ENCODE measurements at regions not wholly inside any gene's neighbourhood (a gene's known extent, or its start where the extent isn't known, plus 50 kb on each side); places are given as distances from the start of the nearest gene placed in this dataset.
"Not testable (repeated sequence)": the region's sequence is repeated elsewhere in the genome, so short reads cannot be mapped to it uniquely, and the experiment has no call there.

GRCh38 chr3:103862415-103862814 is 1427.6 kb downstream of the ZPLD1 start:
- Mint-ChIP-seq H3K27ac (no peak overlapping the region), H3K4me3 (no peak overlapping the region), H3K4me1 (ENCODE audit: low read depth) (no peaks in the 10 kb centered on the region), H3K9me3 (no peaks in the 10 kb centered on the region), H3K36me3 (ENCODE audit: low read depth) (no peaks in the 10 kb centered on the region), H3K27me3 (ENCODE audit: insufficient read depth) (no peaks in the 10 kb centered on the region)
- intact Hi-C loops (cut with micrococcal nuclease), result no loop called here
- DNase-seq (ENCODE audit: low spot score), result no peak

- intact Hi-C loops (cut with micrococcal nuclease), result no loop called here
- H3K4me3 Mint-ChIP-seq, result no peak overlapping the region
- no peaks in the 10 kb centered on the region for H3K27me3 Mint-ChIP-seq (ENCODE audit: insufficient read depth)
- no peaks in the 10 kb centered on the region for H3K36me3 Mint-ChIP-seq (ENCODE audit: low read depth)
- H3K4me1 Mint-ChIP-seq (ENCODE audit: low read depth), result no peaks in the 10 kb centered on the region
- no peak overlapping the region for H3K27ac Mint-ChIP-seq
- H3K9me3 Mint-ChIP-seq, result no peaks in the 10 kb centered on the region
- DNase-seq (ENCODE audit: low spot score), result no peak
Measured at GRCh38 chr3:103863381-103863780, 1428.6 kb downstream of the ZPLD1 start.

- Mint-ChIP-seq H3K4me3 (no peak overlapping the region), H3K9me3 (no peaks in the 10 kb centered on the region), H3K27me3 (ENCODE audit: insufficient read depth) (no peaks in the 10 kb centered on the region), H3K27ac (no peak overlapping the region), H3K36me3 (ENCODE audit: low read depth) (no peaks in the 10 kb centered on the region), H3K4me1 (ENCODE audit: low read depth) (no peaks in the 10 kb centered on the region)
- intact Hi-C loops (cut with micrococcal nuclease), result no loop called here
- DNase-seq (ENCODE audit: low spot score), result no peak
Measured at GRCh38 chr3:103866113-103866512, 1431.3 kb downstream of the ZPLD1 start.

DNA sequence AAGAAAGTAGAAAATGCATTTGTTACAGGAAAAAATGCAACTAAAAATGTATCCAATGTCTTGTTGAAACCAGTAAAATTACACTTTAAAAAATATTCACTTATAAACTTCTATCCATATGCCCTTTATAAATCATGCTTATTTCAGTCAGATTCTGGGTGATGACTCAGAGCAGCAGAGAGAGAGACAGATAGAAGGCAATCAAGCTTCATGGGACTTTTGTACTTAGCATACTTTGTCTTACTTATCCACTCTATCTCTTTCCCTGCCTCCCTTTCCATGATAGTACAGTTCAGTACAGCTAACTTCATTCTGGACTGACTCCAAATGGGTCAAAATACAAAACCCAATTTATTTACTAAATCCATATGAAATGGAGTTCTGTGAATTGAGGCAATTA is 1438.2 kb downstream of the ZPLD1 start:
- H3K4me1 Mint-ChIP-seq (ENCODE audit: low read depth), result no peaks in the 10 kb centered on the region
- intact Hi-C loops (cut with micrococcal nuclease), result no loop called here
- no peaks in the 10 kb centered on the region for H3K9me3 Mint-ChIP-seq
- H3K4me3 Mint-ChIP-seq, result no peak overlapping the region
- DNase-seq (ENCODE audit: low spot score), result no peak
- no peak overlapping the region for H3K27ac Mint-ChIP-seq
- no peaks in the 10 kb centered on the region for H3K27me3 Mint-ChIP-seq (ENCODE audit: insufficient read depth)
- no peaks in the 10 kb centered on the region for H3K36me3 Mint-ChIP-seq (ENCODE audit: low read depth)

DNA sequence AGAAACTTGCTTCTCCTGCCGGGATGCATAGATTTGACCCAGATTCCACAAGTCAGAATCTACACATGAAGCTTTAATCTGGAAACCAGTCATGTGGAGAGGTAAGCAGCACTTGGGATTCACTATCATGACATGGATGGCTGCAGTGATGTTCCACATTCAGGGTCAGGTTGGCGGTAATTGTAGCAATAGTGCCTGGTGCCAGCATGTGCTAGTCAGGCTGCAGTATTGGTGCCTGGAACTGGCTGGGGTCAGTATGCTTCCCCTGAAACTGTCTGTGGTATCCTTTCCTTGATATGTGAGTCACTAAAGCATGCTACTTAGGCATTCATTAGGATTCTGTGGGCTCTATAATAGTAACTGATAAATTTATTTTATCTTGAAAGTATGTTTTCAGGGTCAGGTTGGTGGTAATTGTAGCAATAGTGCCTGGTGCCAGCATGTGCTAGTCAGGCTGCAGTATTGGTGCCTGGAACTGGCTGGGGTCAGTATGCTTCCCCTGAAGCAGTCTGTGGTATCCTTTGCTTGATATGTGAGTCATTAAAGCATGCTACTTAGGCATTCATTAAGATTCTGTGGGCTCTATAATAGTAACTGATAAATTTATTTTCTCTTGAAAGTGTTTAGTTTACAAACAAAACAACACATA is 1439.2 kb downstream of the ZPLD1 start:
- no peaks in the 10 kb centered on the region for H3K4me1 Mint-ChIP-seq (ENCODE audit: low read depth)
- H3K27ac Mint-ChIP-seq, result no peak overlapping the region
- H3K27me3 Mint-ChIP-seq (ENCODE audit: insufficient read depth), result no peaks in the 10 kb centered on the region

DNA sequence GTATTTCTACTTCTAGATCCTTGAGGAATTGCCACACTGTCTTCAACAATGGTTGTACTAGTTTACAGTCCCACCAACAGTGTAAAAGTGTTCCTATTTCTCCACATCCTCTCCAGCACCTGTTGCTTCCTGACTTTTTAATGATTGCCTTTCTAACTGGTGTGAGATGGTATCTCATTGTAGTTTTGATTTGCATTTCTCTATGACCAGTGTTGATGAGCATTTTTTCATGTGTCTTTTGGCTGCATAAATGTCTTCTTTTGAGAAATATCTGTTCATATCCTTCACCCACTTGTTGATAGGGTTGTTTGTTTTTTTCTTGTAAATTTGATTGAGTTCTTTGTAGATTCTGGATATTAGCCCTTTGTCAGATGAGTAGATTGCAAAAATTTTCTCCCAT is 1447.0 kb downstream of the ZPLD1 start:
- H3K36me3 Mint-ChIP-seq (ENCODE audit: low read depth); H3K27ac Mint-ChIP-seq; H3K4me3 Mint-ChIP-seq; intact Hi-C loops (cut with micrococcal nuclease); H3K9me3 Mint-ChIP-seq; DNase-seq (ENCODE audit: low spot score); H3K4me1 Mint-ChIP-seq (ENCODE audit: low read depth); H3K27me3 Mint-ChIP-seq (ENCODE audit: insufficient read depth): not testable (repeated sequence)

More for the DNA sequence above, 1439.2 kb downstream of the ZPLD1 start:
- H3K4me3 Mint-ChIP-seq, result no peak overlapping the region
- intact Hi-C loops (cut with micrococcal nuclease), result no loop called here
- H3K9me3 Mint-ChIP-seq, result no peaks in the 10 kb centered on the region
- no peak for DNase-seq (ENCODE audit: low spot score)
- no peaks in the 10 kb centered on the region for H3K36me3 Mint-ChIP-seq (ENCODE audit: low read depth)

GRCh38 chr3:103889675-103890074 is 1454.9 kb downstream of the ZPLD1 start:
- H3K4me1 Mint-ChIP-seq (ENCODE audit: low read depth), result no peaks in the 10 kb centered on the region
- no peak overlapping the region for H3K27ac Mint-ChIP-seq
- H3K4me3 Mint-ChIP-seq, result no peak overlapping the region
- no peaks in the 10 kb centered on the region for H3K36me3 Mint-ChIP-seq (ENCODE audit: low read depth)
- no peaks in the 10 kb centered on the region for H3K9me3 Mint-ChIP-seq
- intact Hi-C loops (cut with micrococcal nuclease), result no loop called here
- no peak for DNase-seq (ENCODE audit: low spot score)
- no peaks in the 10 kb centered on the region for H3K27me3 Mint-ChIP-seq (ENCODE audit: insufficient read depth)

- Mint-ChIP-seq H3K36me3 (ENCODE audit: low read depth) (no peaks in the 10 kb centered on the region), H3K9me3 (no peaks in the 10 kb centered on the region), H3K27me3 (ENCODE audit: insufficient read depth) (no peaks in the 10 kb centered on the region), H3K27ac (no peak overlapping the region), H3K4me3 (no peak overlapping the region), H3K4me1 (ENCODE audit: low read depth) (no peaks in the 10 kb centered on the region)
- no peak for DNase-seq (ENCODE audit: low spot score)
- intact Hi-C loops (cut with micrococcal nuclease), result no loop called here
Measured at GRCh38 chr3:103894162-103894822, 1459.5 kb downstream of the ZPLD1 start.

GRCh38 chr3:103899328-103899727 is 1464.5 kb downstream of the ZPLD1 start:
- Mint-ChIP-seq H3K27me3 (ENCODE audit: insufficient read depth) (no peaks in the 10 kb centered on the region), H3K9me3 (no peaks in the 10 kb centered on the region), H3K4me1 (ENCODE audit: low read depth) (no peaks in the 10 kb centered on the region), H3K36me3 (ENCODE audit: low read depth) (no peaks in the 10 kb centered on the region), H3K27ac (no peak overlapping the region), H3K4me3 (no peak overlapping the region)
- intact Hi-C loops (cut with micrococcal nuclease), result no loop called here
- DNase-seq (ENCODE audit: low spot score), result no peak

- Mint-ChIP-seq H3K4me1 (ENCODE audit: low read depth) (no peaks in the 10 kb centered on the region), H3K4me3 (no peak overlapping the region), H3K27me3 (ENCODE audit: insufficient read depth) (no peaks in the 10 kb centered on the region), H3K27ac (no peak overlapping the region), H3K9me3 (no peaks in the 10 kb centered on the region), H3K36me3 (ENCODE audit: low read depth) (no peaks in the 10 kb centered on the region)
- intact Hi-C loops (cut with micrococcal nuclease), result no loop called here
- no peak for DNase-seq (ENCODE audit: low spot score)
Measured at GRCh38 chr3:103904991-103905390, 1461.7 kb upstream of the ALCAM start.

DNA sequence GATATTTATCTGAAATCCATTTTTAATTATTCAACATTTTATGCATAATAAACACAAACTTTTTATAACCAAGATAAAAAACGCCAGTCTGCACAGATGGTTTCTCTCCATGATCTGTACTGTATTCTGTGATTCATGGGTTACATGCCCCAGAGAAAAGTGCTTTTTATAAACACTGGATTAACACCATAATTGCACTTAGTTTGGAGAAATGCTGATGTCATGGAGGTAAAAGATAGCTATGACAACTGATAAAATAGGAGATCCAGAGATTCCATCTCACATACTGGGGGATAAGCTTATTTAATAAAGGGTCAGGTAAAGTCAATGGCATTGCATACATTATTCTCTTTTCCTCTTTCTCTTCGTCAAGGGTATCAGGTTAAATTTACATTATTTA is 1460.4 kb upstream of the ALCAM start:
- intact Hi-C loops (cut with micrococcal nuclease), result no loop called here
- Mint-ChIP-seq H3K4me1 (ENCODE audit: low read depth) (no peaks in the 10 kb centered on the region), H3K9me3 (no peaks in the 10 kb centered on the region), H3K4me3 (no peak overlapping the region), H3K27me3 (ENCODE audit: insufficient read depth) (no peaks in the 10 kb centered on the region), H3K36me3 (ENCODE audit: low read depth) (no peaks in the 10 kb centered on the region), H3K27ac (no peak overlapping the region)
- DNase-seq (ENCODE audit: low spot score), result no peak

GRCh38 chr3:103906808-103907207 is 1459.9 kb upstream of the ALCAM start:
- H3K36me3 Mint-ChIP-seq (ENCODE audit: low read depth), result no peaks in the 10 kb centered on the region
- no peak overlapping the region for H3K27ac Mint-ChIP-seq
- DNase-seq (ENCODE audit: low spot score), result no peak
- intact Hi-C loops (cut with micrococcal nuclease), result no loop called here
- no peaks in the 10 kb centered on the region for H3K4me1 Mint-ChIP-seq (ENCODE audit: low read depth)
- H3K9me3 Mint-ChIP-seq, result no peaks in the 10 kb centered on the region
- H3K4me3 Mint-ChIP-seq, result no peak overlapping the region
- no peaks in the 10 kb centered on the region for H3K27me3 Mint-ChIP-seq (ENCODE audit: insufficient read depth)

DNA sequence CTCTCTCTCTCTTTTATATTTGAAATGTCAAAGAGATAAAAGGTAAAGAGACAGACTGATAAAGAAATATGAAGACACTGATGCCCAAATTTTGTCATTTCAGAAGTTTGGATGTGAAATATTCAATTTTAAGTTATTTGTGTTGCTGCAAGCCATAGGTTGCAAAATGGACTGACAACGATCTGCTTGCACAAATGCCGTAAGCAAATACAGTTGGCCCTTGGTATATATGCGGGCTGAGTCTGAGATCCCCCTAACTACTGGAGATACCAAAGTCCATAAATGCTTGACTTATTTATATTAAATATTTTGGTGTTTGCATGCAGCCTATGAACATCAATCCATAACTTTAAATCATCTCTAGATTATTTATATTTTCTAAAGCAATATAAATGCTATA is 1459.1 kb upstream of the ALCAM start:
- Mint-ChIP-seq H3K9me3 (no peaks in the 10 kb centered on the region), H3K4me3 (no peak overlapping the region), H3K27me3 (ENCODE audit: insufficient read depth) (no peaks in the 10 kb centered on the region), H3K4me1 (ENCODE audit: low read depth) (no peaks in the 10 kb centered on the region), H3K36me3 (ENCODE audit: low read depth) (no peaks in the 10 kb centered on the region), H3K27ac (no peak overlapping the region)
- intact Hi-C loops (cut with micrococcal nuclease), result no loop called here
- no peak for DNase-seq (ENCODE audit: low spot score)

DNA sequence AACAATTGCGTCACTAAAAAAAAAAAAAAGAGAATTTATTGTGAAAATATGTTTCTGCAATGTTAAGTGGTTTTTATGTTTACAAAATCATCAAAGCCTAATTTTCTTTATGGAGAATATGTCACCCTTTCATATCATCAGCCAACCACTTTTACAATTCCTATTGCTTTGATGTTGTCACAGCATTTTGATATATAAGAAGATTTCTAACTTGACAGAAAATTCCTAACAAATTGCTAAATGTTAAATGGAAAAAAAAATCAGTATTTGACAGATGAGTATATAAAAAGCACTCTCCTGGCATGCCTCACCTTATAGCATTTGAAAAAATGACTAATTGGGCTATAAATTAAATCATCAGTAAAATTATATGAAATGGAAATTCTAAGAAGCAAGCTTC is 1457.3 kb upstream of the ALCAM start:
- Mint-ChIP-seq H3K4me1 (ENCODE audit: low read depth) (no peaks in the 10 kb centered on the region), H3K4me3 (no peak overlapping the region), H3K27ac (no peak overlapping the region), H3K36me3 (ENCODE audit: low read depth) (no peaks in the 10 kb centered on the region), H3K9me3 (no peaks in the 10 kb centered on the region), H3K27me3 (ENCODE audit: insufficient read depth) (no peaks in the 10 kb centered on the region)
- no peak for DNase-seq (ENCODE audit: low spot score)
- intact Hi-C loops (cut with micrococcal nuclease), result no loop called here
